ENCODE measurements at regions not wholly inside any gene's neighbourhood (a gene's known extent, or its start where the extent isn't known, plus 50 kb on each side); places are given as distances from the start of the nearest gene placed in this dataset.

GRCh38 chr21:19218163-19218562, 814.6 kb upstream of the TMPRSS15 start:
- no TSS peak for BruUV-seq (replicated peaks)
- no peak overlapping the region for H3K4me3 ChIP-seq
- in situ Hi-C loops (cut with MboI) = loop anchor here (10.0 kb wide), 1 partner anchor 1273 kb away; no protein-coding TSS in a partner anchor
- H3K9me1 ChIP-seq (ENCODE audit: control insufficient read depth, insufficient read depth, low read length) = no peaks in the 10 kb centered on the region
- H3K36me3 ChIP-seq (ENCODE audit: control insufficient read depth, insufficient read depth, low read length) = no peaks in the 10 kb centered on the region
- no peaks in the 10 kb centered on the region for H4K20me1 ChIP-seq (replicated peaks; ENCODE audit: control insufficient read depth, insufficient read depth, low read length)
- no peak overlapping the region for H3K4me2 ChIP-seq (ENCODE audit: insufficient read depth, low read length)
- no peak overlapping the region for H3K27ac ChIP-seq (ENCODE audit: extremely low read depth, low read depth, low read length)
- FAIRE-seq = no peak
- no peaks in the 10 kb centered on the region for H3K79me2 ChIP-seq (ENCODE audit: control insufficient read depth, insufficient read depth, low read length)
- no peak overlapping the region for H2AFZ ChIP-seq (ENCODE audit: low read depth, low read length)
- intact Hi-C loops (cut with micrococcal nuclease) = no loop called here
- ATAC-seq = no peak
- DNase-seq (ENCODE audit: extremely low read depth in 1 of 4, low spot score in 3 of 4) = no peak
- H3K9ac ChIP-seq (ENCODE audit: insufficient read depth in 1 of 2, low read depth in 2 of 2, low read length in 2 of 2) = no peak overlapping the region
- no peaks in the 10 kb centered on the region for H3K27me3 ChIP-seq (ENCODE audit: control insufficient read depth in 2 of 2, insufficient read depth in 2 of 2, low read length in 2 of 2)
- POLR2A ChIA-PET = no interaction called here
- no peaks in the 10 kb centered on the region for H3K9me3 ChIP-seq (replicated peaks; ENCODE audit: control insufficient read depth, insufficient read depth, low read depth, low read length)
- CTCF ChIA-PET (ENCODE audit: low intra/inter-chr PET ratio) = no interaction called here
- H3K4me1 ChIP-seq (replicated peaks in 1 of 2; ENCODE audit: control insufficient read depth in 2 of 2, insufficient read depth in 2 of 2, low read length in 2 of 2) = no peaks in the 10 kb centered on the region
- peak; percentile 76 for TF ChIP-seq NFIX (CRISPR knock-in tag; IDR thresholded peaks at IDR 0.05; ENCODE audit: low read depth)
- TF ChIP-seq NFIC (IDR thresholded peaks at IDR 0.05) = peak; percentile 64
- TF ChIP-seq ZNF592 (IDR thresholded peaks at IDR 0.05) = no peak

All from K562 (cell line).